ENCODE measurements at regions not wholly inside any gene's neighbourhood (a gene's known extent, or its start where the extent isn't known, plus 50 kb on each side); places are given as distances from the start of the nearest gene placed in this dataset.

DNA sequence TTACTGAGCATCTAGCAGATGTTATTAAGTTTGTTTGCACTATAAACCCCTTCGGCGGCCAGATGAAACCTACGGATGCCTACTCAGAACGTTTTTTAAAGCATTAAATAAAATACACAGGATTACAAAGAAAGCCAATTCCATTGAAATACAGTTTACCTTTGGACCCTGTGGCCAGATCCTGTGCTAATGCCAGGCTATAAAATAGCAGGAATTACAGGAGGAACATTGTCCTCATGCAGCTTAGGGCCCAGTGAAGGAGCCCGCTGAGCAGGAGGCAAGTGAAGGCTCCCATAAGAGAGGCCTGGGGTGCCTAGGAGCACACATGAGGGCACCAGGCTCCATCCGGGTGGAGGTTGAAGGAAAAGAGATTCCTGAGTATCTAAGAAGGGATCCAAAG, 310.4 kb downstream of the MTX2 start:
- Histone ChIP-seq H4K20me1 (ENCODE audit: insufficient read depth, poor library complexity, severe bottlenecking) (no peaks in the 10 kb centered on the region), H3K9me2 (replicated peaks; ENCODE audit: insufficient read depth) (no peaks in the 10 kb centered on the region), H3K79me2 (no peaks in the 10 kb centered on the region), H2AFZ (no peak overlapping the region), H3K36me3 (replicated peaks; ENCODE audit: insufficient read depth, low read depth) (no peaks in the 10 kb centered on the region), H3K9me3 (ENCODE audit: low read depth) (no peaks in the 10 kb centered on the region), H3K4me3 (no peak overlapping the region), H3K27ac (no peak overlapping the region), H3K4me2 (no peak overlapping the region), H3K27me3 (no peaks in the 10 kb centered on the region), H3K4me1 (ENCODE audit: insufficient read depth) (peaks cover 26% of the 10 kb centered on the region)
- no peak for DNase-seq (ENCODE audit: low spot score)
- WGBS (ENCODE audit: low lambda C conversion rate, missing lambda C conversion rate), result 76% methylated on average over 6 of the region's 6 CpGs
- TF ChIP-seq EZH2 (IDR thresholded peaks at IDR 0.05; ENCODE audit: borderline replicate concordance) (no peak), EZH2phosphoT487 (IDR thresholded peaks at IDR 0.05; ENCODE audit: low read depth, severe bottlenecking, unreplicated experiment) (no peak)

DNA sequence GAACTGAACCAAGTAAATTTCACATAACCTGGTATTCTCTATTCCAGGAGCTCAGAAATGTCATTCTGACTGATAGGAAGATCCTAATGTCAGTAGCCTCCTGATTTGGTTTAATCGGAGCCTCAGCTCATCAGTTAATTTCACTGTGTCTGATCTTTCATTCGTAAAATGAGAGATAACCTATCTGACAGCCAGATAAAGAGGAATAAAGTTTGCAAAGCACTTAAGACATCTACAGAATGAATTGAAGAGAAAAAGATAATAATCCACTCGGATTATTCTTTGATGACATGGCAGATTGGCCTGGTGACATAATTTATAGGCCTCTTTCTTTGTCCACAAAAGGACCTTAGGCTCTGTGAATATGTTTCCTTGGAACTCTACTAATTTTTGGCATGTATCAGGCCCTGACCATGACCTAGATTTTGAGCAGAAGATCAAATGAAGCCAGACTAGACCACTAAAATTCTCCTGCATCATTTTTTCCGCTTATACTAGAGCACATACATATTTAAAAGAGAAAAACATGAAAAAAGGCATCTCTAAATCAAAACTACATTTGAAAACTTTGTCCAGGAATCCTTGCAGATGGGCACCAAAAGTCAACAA, 312.4 kb downstream of the MTX2 start:
- H3K4me1 ChIP-seq (ENCODE audit: insufficient read depth), result peaks cover 37% of the 10 kb centered on the region
- H3K4me2 ChIP-seq, result no peak overlapping the region
- TF ChIP-seq, protein P1, sequence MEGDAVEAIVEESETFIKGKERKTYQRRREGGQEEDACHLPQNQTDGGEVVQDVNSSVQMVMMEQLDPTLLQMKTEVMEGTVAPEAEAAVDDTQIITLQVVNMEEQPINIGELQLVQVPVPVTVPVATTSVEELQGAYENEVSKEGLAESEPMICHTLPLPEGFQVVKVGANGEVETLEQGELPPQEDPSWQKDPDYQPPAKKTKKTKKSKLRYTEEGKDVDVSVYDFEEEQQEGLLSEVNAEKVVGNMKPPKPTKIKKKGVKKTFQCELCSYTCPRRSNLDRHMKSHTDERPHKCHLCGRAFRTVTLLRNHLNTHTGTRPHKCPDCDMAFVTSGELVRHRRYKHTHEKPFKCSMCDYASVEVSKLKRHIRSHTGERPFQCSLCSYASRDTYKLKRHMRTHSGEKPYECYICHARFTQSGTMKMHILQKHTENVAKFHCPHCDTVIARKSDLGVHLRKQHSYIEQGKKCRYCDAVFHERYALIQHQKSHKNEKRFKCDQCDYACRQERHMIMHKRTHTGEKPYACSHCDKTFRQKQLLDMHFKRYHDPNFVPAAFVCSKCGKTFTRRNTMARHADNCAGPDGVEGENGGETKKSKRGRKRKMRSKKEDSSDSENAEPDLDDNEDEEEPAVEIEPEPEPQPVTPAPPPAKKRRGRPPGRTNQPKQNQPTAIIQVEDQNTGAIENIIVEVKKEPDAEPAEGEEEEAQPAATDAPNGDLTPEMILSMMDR (IDR thresholded peaks at IDR 0.05; ENCODE audit: poor library complexity), result no peak
- no peak for TF ChIP-seq EZH2phosphoT487 (IDR thresholded peaks at IDR 0.05; ENCODE audit: low read depth, severe bottlenecking, unreplicated experiment)
- TF ChIP-seq EZH2 (IDR thresholded peaks at IDR 0.05; ENCODE audit: borderline replicate concordance), result no peak
- H3K79me2 ChIP-seq, result no peaks in the 10 kb centered on the region
- no peaks in the 10 kb centered on the region for H4K20me1 ChIP-seq (ENCODE audit: insufficient read depth, poor library complexity, severe bottlenecking)
- H3K9me3 ChIP-seq (ENCODE audit: low read depth), result no peaks in the 10 kb centered on the region
- no peaks in the 10 kb centered on the region for H3K36me3 ChIP-seq (replicated peaks; ENCODE audit: insufficient read depth, low read depth)
- no peak for DNase-seq (ENCODE audit: low spot score)
- no peaks in the 10 kb centered on the region for H3K27me3 ChIP-seq
- no peak overlapping the region for H3K27ac ChIP-seq
- H2AFZ ChIP-seq, result no peak overlapping the region
- no peak overlapping the region for H3K4me3 ChIP-seq
- WGBS (ENCODE audit: low lambda C conversion rate, missing lambda C conversion rate), result 63% methylated on average over 4 of the region's 4 CpGs
- H3K9me2 ChIP-seq (replicated peaks; ENCODE audit: insufficient read depth), result no peaks in the 10 kb centered on the region

DNA sequence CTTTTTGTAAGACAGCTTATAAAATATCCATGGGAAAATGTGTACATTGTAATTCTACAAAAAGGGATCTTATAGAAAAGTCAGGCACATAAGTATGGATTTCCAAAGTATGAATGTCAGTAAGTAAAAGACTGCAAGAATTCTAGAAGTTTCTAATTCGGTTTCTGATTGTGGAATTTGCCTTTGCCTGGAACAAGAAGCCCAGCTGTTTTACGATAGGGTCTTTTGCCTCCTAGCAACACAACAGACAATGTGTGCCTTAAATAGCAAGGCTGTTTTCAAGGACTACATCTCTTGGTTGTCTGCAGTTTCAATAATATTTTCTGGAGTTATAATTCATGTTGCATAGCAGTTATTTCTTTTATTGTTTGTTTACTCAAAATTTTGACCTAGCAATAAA, 312.9 kb downstream of the MTX2 start:
- 61% methylated on average over 2 of the region's 2 CpGs for WGBS (ENCODE audit: low lambda C conversion rate, missing lambda C conversion rate)
- no peak overlapping the region for H3K4me2 ChIP-seq
- H3K4me3 ChIP-seq, result no peak overlapping the region
- H3K36me3 ChIP-seq (replicated peaks; ENCODE audit: insufficient read depth, low read depth), result no peaks in the 10 kb centered on the region
- H3K79me2 ChIP-seq, result no peaks in the 10 kb centered on the region
- H3K9me2 ChIP-seq (replicated peaks; ENCODE audit: insufficient read depth), result no peaks in the 10 kb centered on the region
- DNase-seq (ENCODE audit: low spot score), result no peak
- H4K20me1 ChIP-seq (ENCODE audit: insufficient read depth, poor library complexity, severe bottlenecking), result no peaks in the 10 kb centered on the region
- no peak overlapping the region for H3K27ac ChIP-seq
- no peaks in the 10 kb centered on the region for H3K9me3 ChIP-seq (ENCODE audit: low read depth)
- TF ChIP-seq, protein P1 (IDR thresholded peaks at IDR 0.05; ENCODE audit: poor library complexity), result no peak
- TF ChIP-seq EZH2phosphoT487 (IDR thresholded peaks at IDR 0.05; ENCODE audit: low read depth, severe bottlenecking, unreplicated experiment) (no peak), EZH2 (IDR thresholded peaks at IDR 0.05; ENCODE audit: borderline replicate concordance) (no peak)
- H3K4me1 ChIP-seq (ENCODE audit: insufficient read depth), result peaks cover 37% of the 10 kb centered on the region
- H2AFZ ChIP-seq, result no peak overlapping the region
- H3K27me3 ChIP-seq, result no peaks in the 10 kb centered on the region

DNA sequence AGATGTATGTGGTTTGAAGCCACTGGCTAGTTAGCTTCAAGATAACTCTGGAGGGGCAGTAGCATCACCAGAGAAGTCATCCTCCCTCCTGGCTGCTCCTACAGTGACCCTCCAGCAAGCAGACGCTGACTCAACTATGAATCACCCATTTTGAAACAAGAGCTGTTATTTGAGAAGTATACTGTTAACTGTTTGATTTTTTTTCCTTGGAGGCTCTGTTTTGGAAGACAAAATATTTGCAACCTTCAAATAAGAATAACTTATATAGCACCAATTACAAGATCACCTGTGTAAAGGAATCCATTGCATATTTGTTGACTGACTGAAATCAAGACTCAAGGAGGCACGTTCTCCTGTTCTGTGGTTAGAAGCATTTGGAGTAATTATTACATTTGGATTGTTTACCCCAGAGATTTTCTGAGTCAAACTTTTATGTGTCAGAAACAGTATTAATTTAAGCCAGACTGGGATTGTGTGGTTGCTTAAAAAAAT, 313.8 kb downstream of the MTX2 start:
- no peaks in the 10 kb centered on the region for H3K79me2 ChIP-seq
- no peaks in the 10 kb centered on the region for H3K9me2 ChIP-seq (replicated peaks; ENCODE audit: insufficient read depth)
- peak; percentile 60 for DNase-seq (ENCODE audit: low spot score)
- 12% methylated on average over 2 of the region's 2 CpGs for WGBS (ENCODE audit: low lambda C conversion rate, missing lambda C conversion rate)
- H4K20me1 ChIP-seq (ENCODE audit: insufficient read depth, poor library complexity, severe bottlenecking), result no peaks in the 10 kb centered on the region
- peak overlapping the region; percentile 45 for H3K4me2 ChIP-seq
- H3K4me3 ChIP-seq, result no peak overlapping the region
- no peaks in the 10 kb centered on the region for H3K36me3 ChIP-seq (replicated peaks; ENCODE audit: insufficient read depth, low read depth)
- H3K9me3 ChIP-seq (ENCODE audit: low read depth), result no peaks in the 10 kb centered on the region
- H2AFZ ChIP-seq, result no peak overlapping the region
- H3K27me3 ChIP-seq, result no peaks in the 10 kb centered on the region
- peak overlapping the region; percentile 20 for H3K27ac ChIP-seq
- no peak for TF ChIP-seq EZH2phosphoT487 (IDR thresholded peaks at IDR 0.05; ENCODE audit: low read depth, severe bottlenecking, unreplicated experiment)
- TF ChIP-seq, protein P1 (IDR thresholded peaks at IDR 0.05; ENCODE audit: poor library complexity), result no peak
- H3K4me1 ChIP-seq (ENCODE audit: insufficient read depth), result peaks cover 37% of the 10 kb centered on the region
